ENCODE measurements at regions not wholly inside any gene's neighbourhood (a gene's known extent, or its start where the extent isn't known, plus 50 kb on each side); places are given as distances from the start of the nearest gene placed in this dataset.

DNA sequence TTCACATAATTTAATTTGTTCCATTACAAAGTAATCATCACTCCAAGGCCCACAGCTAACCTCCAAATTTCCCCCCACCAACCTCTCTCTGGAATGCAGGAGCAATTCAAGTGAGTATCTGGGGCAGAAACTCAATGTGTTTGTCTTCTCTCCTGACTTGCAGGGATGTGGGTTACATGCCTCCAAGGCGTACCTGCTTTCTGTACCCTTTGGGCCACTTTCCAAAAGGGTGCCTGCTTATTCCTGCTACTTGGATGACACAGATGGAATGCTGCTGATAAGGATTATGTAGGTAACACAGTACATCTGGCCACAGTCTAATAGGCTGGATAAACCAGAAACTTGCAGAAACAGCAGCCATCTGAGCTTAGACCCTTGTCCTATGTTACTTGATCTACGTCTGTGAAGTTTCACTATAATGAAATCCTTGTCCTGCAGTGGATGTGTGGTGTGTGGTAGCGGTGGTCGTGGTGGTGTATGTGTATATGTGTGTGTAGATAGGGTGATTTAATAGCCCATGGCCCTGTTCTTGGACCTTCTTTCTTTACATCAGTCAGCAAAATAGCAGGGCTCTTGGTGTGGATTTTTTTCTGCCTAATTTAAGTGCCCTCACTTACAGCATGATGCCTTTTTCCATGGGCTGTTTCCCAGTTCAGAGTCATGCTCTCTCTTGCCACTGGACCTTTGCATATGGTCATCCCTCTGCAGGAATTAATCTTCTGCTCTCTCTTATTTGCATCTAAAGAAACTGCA is 175.9 kb downstream of the ZDHHC21 start:
- no peaks in the 10 kb centered on the region for H3K9me3 ChIP-seq (ENCODE audit: low read depth, low read length, poor library complexity, severe bottlenecking)
- H3K27me3 ChIP-seq (replicated peaks; ENCODE audit: insufficient read depth, low read depth, low read length, poor library complexity): no peaks in the 10 kb centered on the region
- no peak overlapping the region for H3K4me3 ChIP-seq (ENCODE audit: low read depth, low read length, poor library complexity, severe bottlenecking)
- no peaks in the 10 kb centered on the region for H3K36me3 ChIP-seq (ENCODE audit: insufficient read depth, low read length, poor library complexity, severe bottlenecking)
- intact Hi-C loops (cut with micrococcal nuclease; ENCODE audit: unreplicated experiment): no loop called here
- ChIA-PET POLR2A (ENCODE audit: low non-redundant PET) (no interaction called here), CTCF (no interaction called here)
- no TSS peak for BruUV-seq (replicated peaks)
- H3K4me1 ChIP-seq (ENCODE audit: insufficient read depth, low read length, poor library complexity, severe bottlenecking): peaks cover 13% of the 10 kb centered on the region
- DNase-seq (ENCODE audit: low spot score): no peak
- no peak overlapping the region for H3K27ac ChIP-seq (ENCODE audit: low read depth, low read length, poor library complexity, severe bottlenecking)
- no peak for TF ChIP-seq EZH2 (IDR thresholded peaks at IDR 0.05; ENCODE audit: borderline replicate concordance, low read depth, low read length, poor library complexity, severe bottlenecking)
- no peak for TF ChIP-seq CTCF (conservative IDR thresholded peaks at IDR 0.05; ENCODE audit: low read depth, low read length)

DNA sequence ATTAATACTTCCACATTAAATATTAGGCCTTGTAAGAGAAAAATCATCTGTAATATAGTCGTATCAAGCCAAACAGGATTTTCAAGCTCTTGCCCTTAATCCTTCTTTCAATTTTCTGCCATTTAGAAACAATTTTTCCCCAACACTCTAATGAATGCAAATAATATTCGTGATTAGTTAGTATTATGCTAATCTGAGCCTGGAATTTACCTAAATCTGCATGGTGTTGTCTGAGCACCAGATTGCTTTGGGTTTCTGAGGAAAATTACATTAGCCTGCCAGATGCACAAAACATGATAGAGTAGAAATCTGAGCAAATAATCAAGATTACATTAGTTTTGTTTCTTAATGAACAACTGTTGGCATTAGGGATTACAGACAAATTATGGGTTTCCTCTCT is 176.6 kb downstream of the ZDHHC21 start:
- no TSS peak for BruUV-seq (replicated peaks)
- Histone ChIP-seq H3K4me1 (ENCODE audit: insufficient read depth, low read length, poor library complexity, severe bottlenecking) (peaks cover 13% of the 10 kb centered on the region), H3K4me3 (ENCODE audit: low read depth, low read length, poor library complexity, severe bottlenecking) (no peak overlapping the region), H3K27ac (ENCODE audit: low read depth, low read length, poor library complexity, severe bottlenecking) (no peak overlapping the region), H3K36me3 (ENCODE audit: insufficient read depth, low read length, poor library complexity, severe bottlenecking) (no peaks in the 10 kb centered on the region), H3K27me3 (replicated peaks; ENCODE audit: insufficient read depth, low read depth, low read length, poor library complexity) (no peaks in the 10 kb centered on the region), H3K9me3 (ENCODE audit: low read depth, low read length, poor library complexity, severe bottlenecking) (no peaks in the 10 kb centered on the region)
- ChIA-PET CTCF (no interaction called here), POLR2A (ENCODE audit: low non-redundant PET) (no interaction called here)
- no peak for DNase-seq (ENCODE audit: low spot score)
- no peak for TF ChIP-seq CTCF (conservative IDR thresholded peaks at IDR 0.05; ENCODE audit: low read depth, low read length)
- no peak for TF ChIP-seq EZH2 (IDR thresholded peaks at IDR 0.05; ENCODE audit: borderline replicate concordance, low read depth, low read length, poor library complexity, severe bottlenecking)
- intact Hi-C loops (cut with micrococcal nuclease; ENCODE audit: unreplicated experiment): no loop called here

- H3K4me1 ChIP-seq (ENCODE audit: insufficient read depth, low read length, poor library complexity, severe bottlenecking): peaks cover 13% of the 10 kb centered on the region
- no peak for DNase-seq (ENCODE audit: low spot score)
- intact Hi-C loops (cut with micrococcal nuclease; ENCODE audit: unreplicated experiment): no loop called here
- no peak overlapping the region for H3K27ac ChIP-seq (ENCODE audit: low read depth, low read length, poor library complexity, severe bottlenecking)
- no peak overlapping the region for H3K4me3 ChIP-seq (ENCODE audit: low read depth, low read length, poor library complexity, severe bottlenecking)
- ChIA-PET CTCF (no interaction called here), POLR2A (ENCODE audit: low non-redundant PET) (no interaction called here)
- no peaks in the 10 kb centered on the region for H3K27me3 ChIP-seq (replicated peaks; ENCODE audit: insufficient read depth, low read depth, low read length, poor library complexity)
- no TSS peak for BruUV-seq (replicated peaks)
- H3K36me3 ChIP-seq (ENCODE audit: insufficient read depth, low read length, poor library complexity, severe bottlenecking): no peaks in the 10 kb centered on the region
- no peaks in the 10 kb centered on the region for H3K9me3 ChIP-seq (ENCODE audit: low read depth, low read length, poor library complexity, severe bottlenecking)
- no peak for TF ChIP-seq EZH2 (IDR thresholded peaks at IDR 0.05; ENCODE audit: borderline replicate concordance, low read depth, low read length, poor library complexity, severe bottlenecking)
- no peak for TF ChIP-seq CTCF (conservative IDR thresholded peaks at IDR 0.05; ENCODE audit: low read depth, low read length)
These were observed 177.5 kb downstream of the ZDHHC21 start for GRCh38 chr9:14515571-14516198.
